ENCODE measurements at regions not wholly inside any gene's neighbourhood (a gene's known extent, or its start where the extent isn't known, plus 50 kb on each side); places are given as distances from the start of the nearest gene placed in this dataset.

DNA sequence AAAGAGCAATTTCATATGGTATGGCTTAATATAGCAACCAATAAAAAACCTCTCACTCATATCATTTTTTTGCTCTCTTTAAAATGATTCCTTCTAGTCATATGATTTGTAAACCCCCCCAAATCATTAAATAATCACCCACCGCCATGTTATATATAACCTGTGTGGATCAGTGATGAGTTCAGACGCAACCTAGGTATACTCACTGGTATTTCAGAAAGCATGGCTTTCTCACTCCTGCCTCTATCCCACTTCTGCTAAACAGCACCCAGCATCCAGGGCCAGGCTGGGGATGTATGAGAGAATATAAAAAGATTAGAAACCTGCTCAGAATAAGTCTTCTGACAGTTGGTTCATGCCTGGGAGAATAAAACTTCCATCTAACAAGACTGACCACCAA, 172.3 kb upstream of the PRICKLE2 start:
- DNase-seq, result no peak
- Mint-ChIP-seq H3K36me3 (ENCODE audit: insufficient read depth, unreplicated experiment) (no peaks in the 10 kb centered on the region), H3K4me3 (ENCODE audit: low read depth, unreplicated experiment) (no peak overlapping the region), H3K27ac (ENCODE audit: unreplicated experiment) (no peak overlapping the region), H3K4me1 (ENCODE audit: low read depth, unreplicated experiment) (no peaks in the 10 kb centered on the region), H3K9me3 (ENCODE audit: low read depth, unreplicated experiment) (no peaks in the 10 kb centered on the region), H3K27me3 (ENCODE audit: unreplicated experiment) (no peaks in the 10 kb centered on the region)
- BruUV-seq (replicated peaks), result no TSS peak
- intact Hi-C loops (cut with micrococcal nuclease; ENCODE audit: unreplicated experiment), result loop anchor here (5.0 kb wide), 2 partner anchors 85 to 150 kb away; no protein-coding TSS in a partner anchor
- CTCF ChIA-PET, result interaction anchor here (0.6 kb wide), 1 partner anchor 71 kb away, joined by 4 read pairs; no protein-coding TSS in a partner anchor
- TF ChIP-seq, protein P1, sequence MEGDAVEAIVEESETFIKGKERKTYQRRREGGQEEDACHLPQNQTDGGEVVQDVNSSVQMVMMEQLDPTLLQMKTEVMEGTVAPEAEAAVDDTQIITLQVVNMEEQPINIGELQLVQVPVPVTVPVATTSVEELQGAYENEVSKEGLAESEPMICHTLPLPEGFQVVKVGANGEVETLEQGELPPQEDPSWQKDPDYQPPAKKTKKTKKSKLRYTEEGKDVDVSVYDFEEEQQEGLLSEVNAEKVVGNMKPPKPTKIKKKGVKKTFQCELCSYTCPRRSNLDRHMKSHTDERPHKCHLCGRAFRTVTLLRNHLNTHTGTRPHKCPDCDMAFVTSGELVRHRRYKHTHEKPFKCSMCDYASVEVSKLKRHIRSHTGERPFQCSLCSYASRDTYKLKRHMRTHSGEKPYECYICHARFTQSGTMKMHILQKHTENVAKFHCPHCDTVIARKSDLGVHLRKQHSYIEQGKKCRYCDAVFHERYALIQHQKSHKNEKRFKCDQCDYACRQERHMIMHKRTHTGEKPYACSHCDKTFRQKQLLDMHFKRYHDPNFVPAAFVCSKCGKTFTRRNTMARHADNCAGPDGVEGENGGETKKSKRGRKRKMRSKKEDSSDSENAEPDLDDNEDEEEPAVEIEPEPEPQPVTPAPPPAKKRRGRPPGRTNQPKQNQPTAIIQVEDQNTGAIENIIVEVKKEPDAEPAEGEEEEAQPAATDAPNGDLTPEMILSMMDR (IDR thresholded peaks at IDR 0.05; ENCODE audit: unreplicated experiment), result no peak

DNA sequence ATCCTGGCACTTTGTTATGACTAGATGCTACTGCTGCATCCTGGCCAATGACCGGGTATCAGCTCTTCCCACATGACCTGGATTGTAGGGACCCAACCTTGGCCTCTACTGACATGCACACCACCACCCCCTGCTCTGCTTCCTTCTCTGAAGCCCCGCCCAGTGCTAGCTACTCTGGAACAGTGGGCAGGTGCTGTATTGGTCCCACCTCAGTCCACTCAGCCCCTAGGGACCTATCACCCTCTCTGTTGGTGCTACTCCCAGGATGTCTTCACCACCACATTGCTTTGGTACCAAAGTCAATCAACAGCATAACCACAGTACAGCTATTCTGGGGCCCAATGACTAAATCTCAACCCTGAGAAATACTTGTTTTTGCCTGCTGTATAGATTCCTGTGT, 170.2 kb upstream of the PRICKLE2 start:
- CTCF ChIA-PET, result interaction anchor here (1.6 kb wide), 1 partner anchor 129 kb away, joined by 6 read pairs; no protein-coding TSS in a partner anchor
- no TSS peak for BruUV-seq (replicated peaks)
- Mint-ChIP-seq H3K4me3 (ENCODE audit: low read depth, unreplicated experiment) (no peak overlapping the region), H3K4me1 (ENCODE audit: low read depth, unreplicated experiment) (no peaks in the 10 kb centered on the region), H3K36me3 (ENCODE audit: insufficient read depth, unreplicated experiment) (no peaks in the 10 kb centered on the region), H3K27ac (ENCODE audit: unreplicated experiment) (no peak overlapping the region), H3K9me3 (ENCODE audit: low read depth, unreplicated experiment) (no peaks in the 10 kb centered on the region), H3K27me3 (ENCODE audit: unreplicated experiment) (no peaks in the 10 kb centered on the region)
- DNase-seq, result no peak
- TF ChIP-seq, protein P1 (IDR thresholded peaks at IDR 0.05; ENCODE audit: unreplicated experiment), result no peak
- intact Hi-C loops (cut with micrococcal nuclease; ENCODE audit: unreplicated experiment), result loop anchor here (5.0 kb wide), 2 partner anchors 87 to 148 kb away; no protein-coding TSS in a partner anchor

DNA sequence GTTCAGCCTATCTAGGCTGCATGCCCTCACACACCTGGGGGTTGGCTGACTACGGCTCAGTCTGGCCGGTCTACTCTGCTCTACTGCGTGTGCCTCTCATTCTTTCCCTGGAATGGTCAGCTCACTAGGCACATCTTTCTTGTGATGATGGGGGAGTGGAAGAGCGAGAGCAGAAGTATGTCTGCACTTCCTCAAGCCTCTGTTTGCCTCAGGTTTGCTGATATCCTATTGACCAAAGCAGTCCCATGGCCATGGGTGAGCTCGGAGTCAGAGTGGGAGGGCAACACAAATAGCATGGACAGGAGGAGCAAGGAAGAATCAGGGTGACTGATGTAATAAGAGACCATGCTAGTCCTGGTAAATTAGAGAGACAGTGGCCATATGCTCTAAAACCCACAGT, 167.9 kb upstream of the PRICKLE2 start:
- BruUV-seq (replicated peaks), result no TSS peak
- no peaks in the 10 kb centered on the region for H3K9me3 Mint-ChIP-seq (ENCODE audit: low read depth, unreplicated experiment)
- H3K4me1 Mint-ChIP-seq (ENCODE audit: low read depth, unreplicated experiment), result no peaks in the 10 kb centered on the region
- no peak overlapping the region for H3K4me3 Mint-ChIP-seq (ENCODE audit: low read depth, unreplicated experiment)
- no peaks in the 10 kb centered on the region for H3K36me3 Mint-ChIP-seq (ENCODE audit: insufficient read depth, unreplicated experiment)
- no peaks in the 10 kb centered on the region for H3K27me3 Mint-ChIP-seq (ENCODE audit: unreplicated experiment)
- DNase-seq, result no peak
- intact Hi-C loops (cut with micrococcal nuclease; ENCODE audit: unreplicated experiment), result no loop called here
- CTCF ChIA-PET, result no interaction called here
- H3K27ac Mint-ChIP-seq (ENCODE audit: unreplicated experiment), result no peak overlapping the region
- TF ChIP-seq, protein P1 (IDR thresholded peaks at IDR 0.05; ENCODE audit: unreplicated experiment), result no peak

DNA sequence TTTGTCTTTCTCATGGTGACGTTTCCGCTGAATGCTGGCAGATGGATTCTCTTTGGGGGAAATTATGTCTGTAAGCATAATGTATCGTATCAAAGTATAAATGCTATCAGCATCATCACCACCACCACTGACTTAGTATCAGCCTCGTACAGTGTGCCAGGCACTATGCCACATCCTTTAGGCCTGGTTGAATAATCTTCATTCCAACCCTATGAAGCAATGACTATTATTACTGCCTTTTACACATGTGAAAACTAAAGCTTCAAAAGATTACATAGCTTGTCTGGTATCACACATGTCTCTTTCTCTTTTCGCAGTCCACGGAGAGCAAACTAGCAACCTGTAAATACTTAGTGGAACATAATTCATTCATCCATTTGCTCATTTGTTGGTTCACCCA, 166.7 kb upstream of the PRICKLE2 start:
- CTCF ChIA-PET, result no interaction called here
- H3K27me3 Mint-ChIP-seq (ENCODE audit: unreplicated experiment), result no peaks in the 10 kb centered on the region
- no peaks in the 10 kb centered on the region for H3K9me3 Mint-ChIP-seq (ENCODE audit: low read depth, unreplicated experiment)
- H3K27ac Mint-ChIP-seq (ENCODE audit: unreplicated experiment), result no peak overlapping the region
- intact Hi-C loops (cut with micrococcal nuclease; ENCODE audit: unreplicated experiment), result no loop called here
- TF ChIP-seq, protein P1 (IDR thresholded peaks at IDR 0.05; ENCODE audit: unreplicated experiment), result no peak
- DNase-seq, result no peak
- no peak overlapping the region for H3K4me3 Mint-ChIP-seq (ENCODE audit: low read depth, unreplicated experiment)
- H3K36me3 Mint-ChIP-seq (ENCODE audit: insufficient read depth, unreplicated experiment), result no peaks in the 10 kb centered on the region
- BruUV-seq (replicated peaks), result no TSS peak
- no peaks in the 10 kb centered on the region for H3K4me1 Mint-ChIP-seq (ENCODE audit: low read depth, unreplicated experiment)
